ENCODE measurements at regions not wholly inside any gene's neighbourhood (a gene's known extent, or its start where the extent isn't known, plus 50 kb on each side); places are given as distances from the start of the nearest gene placed in this dataset.

DNA sequence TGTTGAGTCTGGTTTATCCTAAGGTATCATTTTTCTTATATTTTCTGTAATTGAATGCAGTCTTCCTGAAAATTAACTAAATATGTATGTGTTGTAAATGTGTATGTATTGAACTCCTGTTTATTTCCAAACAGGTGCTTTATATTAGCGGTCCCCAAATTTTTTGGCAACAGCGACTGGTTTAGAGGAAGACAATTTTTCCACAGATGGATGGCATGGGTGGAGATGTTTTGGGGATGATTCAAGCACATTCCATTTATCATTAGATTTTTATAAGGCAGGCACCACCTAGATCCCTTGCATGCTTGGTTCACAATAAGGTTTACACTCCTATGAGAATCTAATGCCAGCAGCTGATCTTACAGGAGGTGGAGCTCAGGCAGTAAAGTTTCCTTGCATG lies 210.5 kb upstream of the ANO3 start:
- TF ChIP-seq, protein P1, sequence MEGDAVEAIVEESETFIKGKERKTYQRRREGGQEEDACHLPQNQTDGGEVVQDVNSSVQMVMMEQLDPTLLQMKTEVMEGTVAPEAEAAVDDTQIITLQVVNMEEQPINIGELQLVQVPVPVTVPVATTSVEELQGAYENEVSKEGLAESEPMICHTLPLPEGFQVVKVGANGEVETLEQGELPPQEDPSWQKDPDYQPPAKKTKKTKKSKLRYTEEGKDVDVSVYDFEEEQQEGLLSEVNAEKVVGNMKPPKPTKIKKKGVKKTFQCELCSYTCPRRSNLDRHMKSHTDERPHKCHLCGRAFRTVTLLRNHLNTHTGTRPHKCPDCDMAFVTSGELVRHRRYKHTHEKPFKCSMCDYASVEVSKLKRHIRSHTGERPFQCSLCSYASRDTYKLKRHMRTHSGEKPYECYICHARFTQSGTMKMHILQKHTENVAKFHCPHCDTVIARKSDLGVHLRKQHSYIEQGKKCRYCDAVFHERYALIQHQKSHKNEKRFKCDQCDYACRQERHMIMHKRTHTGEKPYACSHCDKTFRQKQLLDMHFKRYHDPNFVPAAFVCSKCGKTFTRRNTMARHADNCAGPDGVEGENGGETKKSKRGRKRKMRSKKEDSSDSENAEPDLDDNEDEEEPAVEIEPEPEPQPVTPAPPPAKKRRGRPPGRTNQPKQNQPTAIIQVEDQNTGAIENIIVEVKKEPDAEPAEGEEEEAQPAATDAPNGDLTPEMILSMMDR (IDR thresholded peaks at IDR 0.05): no peak
- TF ChIP-seq POLR2A (IDR thresholded peaks at IDR 0.05): no peak
